ENCODE measurements at regions not wholly inside any gene's neighbourhood (a gene's known extent, or its start where the extent isn't known, plus 50 kb on each side); places are given as distances from the start of the nearest gene placed in this dataset.

- TF ChIP-seq, protein P1, sequence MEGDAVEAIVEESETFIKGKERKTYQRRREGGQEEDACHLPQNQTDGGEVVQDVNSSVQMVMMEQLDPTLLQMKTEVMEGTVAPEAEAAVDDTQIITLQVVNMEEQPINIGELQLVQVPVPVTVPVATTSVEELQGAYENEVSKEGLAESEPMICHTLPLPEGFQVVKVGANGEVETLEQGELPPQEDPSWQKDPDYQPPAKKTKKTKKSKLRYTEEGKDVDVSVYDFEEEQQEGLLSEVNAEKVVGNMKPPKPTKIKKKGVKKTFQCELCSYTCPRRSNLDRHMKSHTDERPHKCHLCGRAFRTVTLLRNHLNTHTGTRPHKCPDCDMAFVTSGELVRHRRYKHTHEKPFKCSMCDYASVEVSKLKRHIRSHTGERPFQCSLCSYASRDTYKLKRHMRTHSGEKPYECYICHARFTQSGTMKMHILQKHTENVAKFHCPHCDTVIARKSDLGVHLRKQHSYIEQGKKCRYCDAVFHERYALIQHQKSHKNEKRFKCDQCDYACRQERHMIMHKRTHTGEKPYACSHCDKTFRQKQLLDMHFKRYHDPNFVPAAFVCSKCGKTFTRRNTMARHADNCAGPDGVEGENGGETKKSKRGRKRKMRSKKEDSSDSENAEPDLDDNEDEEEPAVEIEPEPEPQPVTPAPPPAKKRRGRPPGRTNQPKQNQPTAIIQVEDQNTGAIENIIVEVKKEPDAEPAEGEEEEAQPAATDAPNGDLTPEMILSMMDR (conservative IDR thresholded peaks at IDR 0.05; ENCODE audit: low read depth in 2 of 2): no peak
- TF ChIP-seq EZH2 (IDR thresholded peaks at IDR 0.05; ENCODE audit: low read depth, unreplicated experiment) (no peak), EZH2phosphoT487 (IDR thresholded peaks at IDR 0.05; ENCODE audit: unreplicated experiment) (no peak), POLR2AphosphoS5 (IDR thresholded peaks at IDR 0.05; ENCODE audit: low read depth) (no peak), ETS1 (IDR thresholded peaks at IDR 0.05) (no peak), ZNF331 (CRISPR knock-in tag; IDR thresholded peaks at IDR 0.05; ENCODE audit: low read depth) (no peak), STAT1 (IDR thresholded peaks at IDR 0.05; ENCODE audit: unreplicated experiment) (no peak), CREB1 (CRISPR knock-in tag; IDR thresholded peaks at IDR 0.05; ENCODE audit: low read depth) (no peak), JUNB (IDR thresholded peaks at IDR 0.05; ENCODE audit: unreplicated experiment) (no peak), ZNF114 (CRISPR knock-in tag; IDR thresholded peaks at IDR 0.05) (no peak)
- TF ChIP-seq, protein P2, sequence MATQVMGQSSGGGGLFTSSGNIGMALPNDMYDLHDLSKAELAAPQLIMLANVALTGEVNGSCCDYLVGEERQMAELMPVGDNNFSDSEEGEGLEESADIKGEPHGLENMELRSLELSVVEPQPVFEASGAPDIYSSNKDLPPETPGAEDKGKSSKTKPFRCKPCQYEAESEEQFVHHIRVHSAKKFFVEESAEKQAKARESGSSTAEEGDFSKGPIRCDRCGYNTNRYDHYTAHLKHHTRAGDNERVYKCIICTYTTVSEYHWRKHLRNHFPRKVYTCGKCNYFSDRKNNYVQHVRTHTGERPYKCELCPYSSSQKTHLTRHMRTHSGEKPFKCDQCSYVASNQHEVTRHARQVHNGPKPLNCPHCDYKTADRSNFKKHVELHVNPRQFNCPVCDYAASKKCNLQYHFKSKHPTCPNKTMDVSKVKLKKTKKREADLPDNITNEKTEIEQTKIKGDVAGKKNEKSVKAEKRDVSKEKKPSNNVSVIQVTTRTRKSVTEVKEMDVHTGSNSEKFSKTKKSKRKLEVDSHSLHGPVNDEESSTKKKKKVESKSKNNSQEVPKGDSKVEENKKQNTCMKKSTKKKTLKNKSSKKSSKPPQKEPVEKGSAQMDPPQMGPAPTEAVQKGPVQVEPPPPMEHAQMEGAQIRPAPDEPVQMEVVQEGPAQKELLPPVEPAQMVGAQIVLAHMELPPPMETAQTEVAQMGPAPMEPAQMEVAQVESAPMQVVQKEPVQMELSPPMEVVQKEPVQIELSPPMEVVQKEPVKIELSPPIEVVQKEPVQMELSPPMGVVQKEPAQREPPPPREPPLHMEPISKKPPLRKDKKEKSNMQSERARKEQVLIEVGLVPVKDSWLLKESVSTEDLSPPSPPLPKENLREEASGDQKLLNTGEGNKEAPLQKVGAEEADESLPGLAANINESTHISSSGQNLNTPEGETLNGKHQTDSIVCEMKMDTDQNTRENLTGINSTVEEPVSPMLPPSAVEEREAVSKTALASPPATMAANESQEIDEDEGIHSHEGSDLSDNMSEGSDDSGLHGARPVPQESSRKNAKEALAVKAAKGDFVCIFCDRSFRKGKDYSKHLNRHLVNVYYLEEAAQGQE (IDR thresholded peaks at IDR 0.05; ENCODE audit: unreplicated experiment): no peak
- TF ChIP-seq, protein P3, sequence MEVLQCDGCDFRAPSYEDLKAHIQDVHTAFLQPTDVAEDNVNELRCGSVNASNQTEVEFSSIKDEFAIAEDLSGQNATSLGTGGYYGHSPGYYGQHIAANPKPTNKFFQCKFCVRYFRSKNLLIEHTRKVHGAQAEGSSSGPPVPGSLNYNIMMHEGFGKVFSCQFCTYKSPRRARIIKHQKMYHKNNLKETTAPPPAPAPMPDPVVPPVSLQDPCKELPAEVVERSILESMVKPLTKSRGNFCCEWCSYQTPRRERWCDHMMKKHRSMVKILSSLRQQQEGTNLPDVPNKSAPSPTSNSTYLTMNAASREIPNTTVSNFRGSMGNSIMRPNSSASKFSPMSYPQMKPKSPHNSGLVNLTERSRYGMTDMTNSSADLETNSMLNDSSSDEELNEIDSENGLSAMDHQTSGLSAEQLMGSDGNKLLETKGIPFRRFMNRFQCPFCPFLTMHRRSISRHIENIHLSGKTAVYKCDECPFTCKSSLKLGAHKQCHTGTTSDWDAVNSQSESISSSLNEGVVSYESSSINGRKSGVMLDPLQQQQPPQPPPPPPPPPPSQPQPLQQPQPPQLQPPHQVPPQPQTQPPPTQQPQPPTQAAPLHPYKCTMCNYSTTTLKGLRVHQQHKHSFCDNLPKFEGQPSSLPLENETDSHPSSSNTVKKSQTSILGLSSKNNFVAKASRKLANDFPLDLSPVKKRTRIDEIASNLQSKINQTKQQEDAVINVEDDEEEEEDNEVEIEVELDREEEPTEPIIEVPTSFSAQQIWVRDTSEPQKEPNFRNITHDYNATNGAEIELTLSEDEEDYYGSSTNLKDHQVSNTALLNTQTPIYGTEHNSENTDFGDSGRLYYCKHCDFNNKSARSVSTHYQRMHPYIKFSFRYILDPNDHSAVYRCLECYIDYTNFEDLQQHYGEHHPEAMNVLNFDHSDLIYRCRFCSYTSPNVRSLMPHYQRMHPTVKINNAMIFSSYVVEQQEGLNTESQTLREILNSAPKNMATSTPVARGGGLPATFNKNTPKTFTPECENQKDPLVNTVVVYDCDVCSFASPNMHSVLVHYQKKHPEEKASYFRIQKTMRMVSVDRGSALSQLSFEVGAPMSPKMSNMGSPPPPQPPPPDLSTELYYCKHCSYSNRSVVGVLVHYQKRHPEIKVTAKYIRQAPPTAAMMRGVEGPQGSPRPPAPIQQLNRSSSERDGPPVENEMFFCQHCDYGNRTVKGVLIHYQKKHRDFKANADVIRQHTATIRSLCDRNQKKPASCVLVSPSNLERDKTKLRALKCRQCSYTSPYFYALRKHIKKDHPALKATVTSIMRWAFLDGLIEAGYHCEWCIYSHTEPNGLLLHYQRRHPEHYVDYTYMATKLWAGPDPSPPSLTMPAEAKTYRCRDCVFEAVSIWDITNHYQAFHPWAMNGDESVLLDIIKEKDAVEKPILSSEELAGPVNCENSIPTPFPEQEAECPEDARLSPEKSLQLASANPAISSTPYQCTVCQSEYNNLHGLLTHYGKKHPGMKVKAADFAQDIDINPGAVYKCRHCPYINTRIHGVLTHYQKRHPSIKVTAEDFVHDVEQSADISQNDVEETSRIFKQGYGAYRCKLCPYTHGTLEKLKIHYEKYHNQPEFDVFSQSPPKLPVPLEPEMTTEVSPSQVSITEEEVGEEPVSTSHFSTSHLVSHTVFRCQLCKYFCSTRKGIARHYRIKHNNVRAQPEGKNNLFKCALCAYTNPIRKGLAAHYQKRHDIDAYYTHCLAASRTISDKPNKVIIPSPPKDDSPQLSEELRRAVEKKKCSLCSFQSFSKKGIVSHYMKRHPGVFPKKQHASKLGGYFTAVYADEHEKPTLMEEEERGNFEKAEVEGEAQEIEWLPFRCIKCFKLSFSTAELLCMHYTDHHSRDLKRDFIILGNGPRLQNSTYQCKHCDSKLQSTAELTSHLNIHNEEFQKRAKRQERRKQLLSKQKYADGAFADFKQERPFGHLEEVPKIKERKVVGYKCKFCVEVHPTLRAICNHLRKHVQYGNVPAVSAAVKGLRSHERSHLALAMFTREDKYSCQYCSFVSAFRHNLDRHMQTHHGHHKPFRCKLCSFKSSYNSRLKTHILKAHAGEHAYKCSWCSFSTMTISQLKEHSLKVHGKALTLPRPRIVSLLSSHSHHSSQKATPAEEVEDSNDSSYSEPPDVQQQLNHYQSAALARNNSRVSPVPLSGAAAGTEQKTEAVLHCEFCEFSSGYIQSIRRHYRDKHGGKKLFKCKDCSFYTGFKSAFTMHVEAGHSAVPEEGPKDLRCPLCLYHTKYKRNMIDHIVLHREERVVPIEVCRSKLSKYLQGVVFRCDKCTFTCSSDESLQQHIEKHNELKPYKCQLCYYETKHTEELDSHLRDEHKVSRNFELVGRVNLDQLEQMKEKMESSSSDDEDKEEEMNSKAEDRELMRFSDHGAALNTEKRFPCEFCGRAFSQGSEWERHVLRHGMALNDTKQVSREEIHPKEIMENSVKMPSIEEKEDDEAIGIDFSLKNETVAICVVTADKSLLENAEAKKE (CRISPR knock-in tag; IDR thresholded peaks at IDR 0.05): no peak
These were observed 718.5 kb upstream of the ARPP21 start for GRCh38 chr3:34920806-34921205.

Measured in GM23338 (cell line).